Stimulated activated CD4-positive, alpha-beta T cell treated with anti-CD3 and anti-CD28 coated beads, Interleukin-12 subunit alpha, Interleukin-12 subunit beta, amount 100 ng/mL, for 24 hours (primary cell): ENCODE measurements at regions not wholly inside any gene's neighbourhood (a gene's known extent, or its start where the extent isn't known, plus 50 kb on each side); places are given as distances from the start of the nearest gene placed in this dataset.
"Not testable (repeated sequence)": the region's sequence is repeated elsewhere in the genome, so short reads cannot be mapped to it uniquely, and the experiment has no call there.

Experiments
- DNase-seq, 2 experiments: peaks; one replicate each; pipeline ENCODE4 v3.0.0-alpha.2; 2020; ENCODE audit warnings: low read depth in 2 of 2

DNA sequence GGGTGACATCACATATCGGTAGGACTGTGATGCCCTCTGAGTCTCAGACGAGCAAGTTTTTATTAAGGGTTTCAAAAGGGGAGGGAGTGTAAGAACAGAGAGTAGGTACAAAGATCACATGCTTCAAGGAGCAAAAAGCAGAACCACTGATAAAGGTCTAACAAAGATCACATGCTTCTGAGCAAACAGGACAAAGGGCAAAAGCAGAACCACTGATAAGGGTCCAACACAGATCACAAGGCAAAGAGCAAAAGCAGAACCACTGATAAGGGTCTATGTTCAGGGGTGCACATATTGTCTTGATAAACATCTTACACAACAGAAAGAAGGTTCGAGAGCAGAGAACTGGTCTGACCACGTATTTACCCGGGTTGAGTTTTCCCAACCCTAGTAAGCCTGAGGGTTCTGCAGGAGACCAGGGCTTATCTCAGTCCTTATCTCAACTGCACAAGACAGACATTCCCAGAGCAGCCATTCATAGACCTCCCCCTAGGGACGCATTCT lies 604.2 kb upstream of the GYPC start:
- not testable (repeated sequence) for DNase-seq

DNA sequence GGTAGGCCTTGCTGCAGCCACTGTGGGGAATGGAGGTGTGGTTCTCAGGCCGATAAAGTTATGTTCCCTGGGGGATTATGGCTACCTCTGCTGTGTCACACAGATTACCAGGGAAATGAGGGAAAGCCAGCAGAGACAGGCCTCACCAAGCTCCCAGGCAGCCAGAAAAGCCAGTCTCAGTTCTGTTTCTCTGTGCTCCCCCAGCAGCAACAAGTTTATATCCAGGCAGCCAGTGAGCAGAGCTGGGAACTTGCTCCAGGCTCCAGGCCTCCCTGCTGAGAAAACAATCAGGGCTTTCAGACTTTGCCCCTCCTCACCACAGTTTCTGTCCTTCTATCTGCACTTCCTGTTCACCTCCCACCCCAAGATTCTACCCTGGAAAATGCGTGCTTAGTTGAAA lies 596.6 kb upstream of the GYPC start:
- no peak for DNase-seq

DNA sequence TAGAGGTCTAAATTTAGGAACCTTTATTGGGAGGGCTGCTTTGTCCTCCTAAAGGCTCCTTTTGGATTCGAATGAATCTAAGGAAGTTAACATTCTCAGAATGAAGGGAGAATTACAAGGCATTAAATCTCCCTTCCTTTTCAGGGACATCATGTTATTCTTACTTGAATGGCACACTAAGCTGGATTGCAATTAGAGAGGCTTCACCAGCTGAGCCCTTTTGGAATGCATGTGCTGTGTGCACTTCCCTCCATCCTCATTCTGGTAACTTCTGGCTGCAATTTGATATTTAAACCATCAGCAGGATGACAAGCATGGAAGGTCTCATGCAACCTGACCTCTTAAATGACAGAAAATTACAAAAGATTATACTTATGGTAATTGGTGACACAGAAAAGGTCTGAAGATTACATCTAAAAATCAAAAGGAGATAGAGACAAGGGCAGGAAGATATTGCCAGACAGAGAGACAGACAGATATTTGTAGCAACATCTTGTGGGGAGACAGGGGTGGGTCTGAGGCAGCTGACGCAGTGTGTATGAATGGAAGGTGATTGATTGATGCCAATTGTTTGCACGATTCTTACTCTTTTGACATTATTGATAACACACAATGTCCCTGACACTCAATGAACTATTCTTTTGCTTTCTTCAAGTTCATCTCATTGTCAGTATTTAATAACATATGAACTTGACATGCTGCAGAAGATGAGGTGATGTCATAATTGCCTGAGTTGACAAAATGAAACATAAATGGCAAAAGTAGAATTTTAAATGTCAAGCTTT lies 570.8 kb upstream of the GYPC start:
- no peak for DNase-seq

DNA sequence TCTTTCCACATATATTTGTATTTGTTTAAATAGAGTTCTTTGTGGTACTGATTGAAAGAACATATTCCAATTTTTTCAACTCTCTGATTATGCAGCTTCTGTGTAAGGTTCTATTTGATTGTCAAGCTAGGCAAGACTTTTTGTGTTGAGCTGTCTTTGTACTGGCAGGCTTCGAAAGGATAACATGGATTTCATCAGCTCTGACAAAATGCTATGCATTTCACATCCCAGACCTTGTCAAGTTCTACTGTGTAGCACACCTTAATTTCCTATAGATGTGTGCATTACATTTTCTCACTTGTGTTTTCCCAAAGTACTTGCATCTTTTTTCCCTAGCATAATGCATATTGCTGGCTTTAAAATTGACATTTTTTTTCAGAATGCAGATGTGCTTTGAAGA lies 555.0 kb upstream of the GYPC start:
- no peak for DNase-seq

DNA sequence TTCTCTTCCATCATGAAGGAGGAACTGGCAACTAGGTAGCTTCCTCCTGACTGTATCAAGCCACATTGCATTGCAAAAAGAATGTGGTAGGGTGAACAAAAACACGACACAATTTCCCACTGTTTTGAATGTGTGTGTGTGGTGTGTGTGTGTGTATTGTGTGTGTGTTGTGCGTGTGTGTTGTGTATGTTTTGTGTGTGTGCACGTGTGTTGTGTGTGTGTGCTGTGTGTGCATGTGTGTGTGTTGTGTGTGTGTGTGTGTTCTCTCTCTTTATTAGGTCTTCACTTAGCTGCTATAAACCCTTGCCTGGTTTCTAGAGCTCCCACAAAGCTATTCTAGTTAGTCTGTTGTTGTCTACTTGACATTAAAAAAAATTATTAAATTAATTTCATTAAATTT lies 550.0 kb upstream of the GYPC start:
- DNase-seq: no peak

DNA sequence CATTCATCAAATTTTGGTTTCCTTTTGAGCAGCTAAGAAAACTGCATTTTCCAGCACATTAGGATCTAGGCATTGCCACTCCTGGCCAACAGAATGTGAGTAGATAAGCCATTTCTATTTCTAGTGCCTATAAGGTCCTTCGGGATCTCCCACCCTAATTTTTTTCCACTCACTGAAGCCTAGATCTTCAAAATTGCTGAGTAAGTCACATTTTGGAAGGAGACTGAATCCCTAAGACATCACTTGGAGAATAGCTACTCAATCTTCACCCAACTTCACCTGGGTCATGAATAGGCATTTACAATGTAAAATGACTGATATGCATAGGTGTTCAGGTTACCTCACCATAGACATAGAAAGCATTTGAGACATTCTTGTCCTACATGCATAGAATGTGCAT lies 548.1 kb upstream of the GYPC start:
- no peak for DNase-seq

DNA sequence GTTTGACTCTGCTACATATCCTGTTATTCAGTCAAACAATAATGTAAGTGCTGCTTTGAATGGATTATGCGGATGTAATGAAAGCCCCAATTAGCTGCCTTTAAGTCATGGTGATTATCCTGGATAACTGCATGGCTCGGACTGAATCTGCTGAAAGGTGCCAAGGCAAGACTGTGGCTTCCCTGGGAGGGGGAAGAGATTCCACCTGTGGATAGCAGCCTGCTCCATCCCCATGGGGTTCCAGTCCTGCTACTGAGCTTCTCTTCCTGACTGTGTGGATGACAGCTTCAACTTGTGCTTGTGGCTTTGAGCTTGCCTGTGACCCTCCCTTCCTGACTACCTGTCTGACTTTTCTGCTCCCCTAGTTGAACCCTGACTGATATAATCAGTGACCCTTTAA lies 540.0 kb upstream of the GYPC start:
- DNase-seq: no peak

DNA sequence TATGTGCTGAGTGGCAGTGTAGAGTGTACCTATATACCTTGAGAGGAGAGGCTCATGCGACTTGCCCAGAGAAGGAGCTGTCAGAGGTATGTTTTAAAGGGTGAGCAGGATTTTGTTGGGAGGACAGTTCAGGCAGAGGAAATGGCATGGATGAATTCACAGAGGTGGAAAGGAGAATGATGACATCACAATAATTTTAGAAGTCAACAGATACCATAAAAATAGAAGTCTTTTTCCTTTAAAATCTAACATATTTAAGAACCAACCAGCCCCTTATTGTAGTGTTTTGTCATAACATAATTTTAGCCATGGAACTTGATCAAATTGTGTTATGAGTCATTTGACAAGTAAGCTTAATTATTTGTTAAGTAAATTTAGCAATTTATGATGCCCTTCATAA lies 538.1 kb upstream of the GYPC start:
- no peak for DNase-seq

DNA sequence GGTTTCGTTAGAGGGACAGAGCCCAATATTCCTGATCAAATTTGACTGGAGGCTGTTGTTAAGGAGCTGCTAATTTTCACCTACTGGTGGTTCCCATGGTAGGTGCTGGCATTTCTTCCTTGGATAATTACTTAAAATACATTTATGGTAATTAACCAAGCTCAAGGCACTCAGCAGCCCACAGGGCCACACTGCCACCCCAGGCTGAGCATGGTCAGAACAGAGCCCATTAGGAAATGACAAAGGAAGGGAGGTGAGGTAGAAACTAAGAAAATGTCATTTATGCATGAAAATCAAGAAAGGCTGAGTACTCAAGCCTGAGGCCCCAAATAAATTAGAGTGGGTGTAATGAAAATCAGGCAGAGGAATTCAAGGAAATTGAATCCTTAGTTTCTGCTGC lies 510.2 kb upstream of the GYPC start:
- no peak for DNase-seq

DNA sequence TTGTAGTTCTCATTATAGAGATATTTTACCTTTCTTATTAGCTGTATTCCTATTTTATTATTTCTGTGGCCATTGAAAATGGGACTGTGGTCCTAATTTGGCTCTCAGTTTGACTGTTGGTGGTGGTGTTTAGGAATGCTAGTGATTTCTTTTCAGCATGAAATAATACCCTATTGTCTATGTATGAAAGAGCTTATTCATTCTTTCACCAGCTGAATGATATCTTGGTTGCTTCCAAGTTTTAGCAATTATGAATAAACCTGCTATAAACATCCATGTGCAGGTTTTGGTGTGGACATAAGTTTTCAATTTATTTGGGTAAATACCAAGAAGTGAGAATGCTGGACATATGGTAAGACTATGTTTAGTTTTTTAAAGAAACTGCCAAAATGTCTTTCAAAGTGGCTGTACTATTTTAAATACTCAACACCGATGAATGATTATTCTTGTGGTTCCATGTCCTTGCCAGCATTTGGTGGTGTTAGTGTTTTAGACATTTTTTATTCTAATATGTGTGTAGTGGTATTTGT lies 501.6 kb upstream of the GYPC start:
- DNase-seq: no peak

DNA sequence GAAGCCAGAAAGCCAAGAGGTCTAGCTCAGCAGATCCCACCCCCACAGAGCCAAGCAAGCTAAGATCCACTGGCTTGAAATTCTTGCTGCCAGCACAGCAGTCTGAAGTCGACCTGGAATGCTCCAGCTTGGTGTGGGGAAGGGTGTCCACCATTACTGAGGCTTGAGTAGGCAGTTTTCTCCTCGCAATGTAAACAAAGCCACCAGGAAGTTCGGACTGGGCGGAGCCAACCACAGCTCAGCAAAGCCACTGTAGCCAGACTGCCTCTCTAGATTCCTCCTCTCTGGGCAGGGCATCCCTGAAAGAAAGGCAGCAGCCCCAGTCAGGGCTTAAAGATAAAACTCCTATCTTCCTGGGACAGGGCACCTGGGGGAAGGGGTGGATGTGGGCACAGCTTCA lies 495.0 kb upstream of the GYPC start:
- not testable (repeated sequence) for DNase-seq

DNA sequence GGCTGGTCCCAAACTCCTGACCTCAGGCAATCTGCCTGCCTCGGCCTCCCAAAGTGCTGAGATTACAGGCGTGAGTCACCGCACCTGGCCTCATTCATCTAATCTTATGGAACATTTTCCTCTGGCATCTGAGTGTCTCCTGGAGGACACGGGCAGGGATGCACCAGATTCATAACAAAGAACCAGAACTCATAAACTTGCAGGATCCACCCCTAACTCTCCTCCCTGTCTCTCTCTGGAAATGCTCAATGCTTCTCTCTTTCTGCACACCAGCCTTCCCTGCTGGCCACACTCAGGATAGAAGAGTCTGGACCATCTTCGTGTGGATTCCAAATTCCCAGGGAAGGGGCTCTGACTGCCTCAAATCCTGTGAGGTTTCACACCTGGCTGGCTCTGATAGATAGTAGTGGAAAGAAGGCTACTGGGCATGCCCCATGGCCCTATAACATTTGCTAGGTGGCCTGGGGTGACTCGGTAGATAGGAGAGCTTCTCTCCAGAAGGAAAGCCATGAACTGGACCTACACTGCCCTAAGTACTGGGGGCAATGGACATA lies 483.2 kb upstream of the GYPC start:
- DNase-seq: no peak

DNA sequence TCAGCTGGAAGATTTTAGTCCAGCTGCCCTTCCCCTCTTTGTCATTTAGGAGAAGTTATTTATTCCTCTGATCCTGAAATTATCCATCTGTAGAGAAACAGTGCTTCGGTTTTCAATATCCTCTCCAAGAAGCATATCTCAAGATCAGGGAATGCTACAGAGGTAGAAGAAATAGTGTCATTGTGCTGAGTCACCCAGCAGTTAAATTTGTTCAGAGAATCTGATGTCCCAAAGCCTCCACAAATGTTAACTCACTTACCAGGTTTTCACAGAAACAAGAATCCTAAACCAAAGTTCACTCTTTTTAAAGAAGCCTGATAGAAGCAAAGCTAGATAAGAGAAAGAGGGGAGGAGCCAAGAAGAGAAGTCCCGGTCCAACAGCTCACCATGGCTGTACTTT lies 480.7 kb upstream of the GYPC start:
- DNase-seq: no peak

DNA sequence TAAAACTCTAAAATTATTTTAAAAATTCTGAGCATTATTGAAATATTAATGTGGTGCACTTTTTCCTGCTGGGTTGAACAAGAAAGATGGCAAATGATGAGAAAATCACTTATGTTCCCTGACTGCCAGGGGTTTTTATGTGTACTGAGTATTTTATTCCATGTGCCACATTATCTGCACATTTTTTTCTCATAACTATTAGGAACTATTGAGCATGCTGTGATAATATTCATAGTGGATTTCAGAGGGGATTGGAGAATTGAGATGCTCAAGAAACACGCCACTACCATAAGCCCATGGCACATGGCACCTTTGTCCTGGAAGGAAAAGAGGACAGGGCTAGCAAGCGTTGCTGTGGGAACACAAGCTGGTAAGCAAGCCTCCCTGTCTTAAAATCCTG lies 478.5 kb upstream of the GYPC start:
- DNase-seq: no peak

DNA sequence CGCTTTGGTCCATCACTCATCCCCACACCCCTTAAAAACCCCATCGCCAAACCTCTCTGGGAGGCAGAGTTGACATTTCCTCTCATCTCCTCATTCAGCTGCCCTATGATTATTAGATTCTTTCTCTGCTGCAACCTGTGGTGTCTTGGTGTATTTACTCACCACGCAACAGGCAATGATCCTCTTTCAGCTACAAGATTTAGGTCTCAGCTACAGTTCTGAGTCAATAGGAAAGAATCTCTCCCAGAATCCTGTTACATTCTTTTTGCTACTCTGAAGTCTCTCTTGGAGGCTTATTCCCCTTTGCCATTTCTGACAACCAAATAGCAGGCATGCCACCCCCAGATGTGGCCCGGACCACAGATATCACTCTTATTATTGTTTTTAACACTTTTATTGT lies 468.3 kb upstream of the GYPC start:
- no peak for DNase-seq

DNA sequence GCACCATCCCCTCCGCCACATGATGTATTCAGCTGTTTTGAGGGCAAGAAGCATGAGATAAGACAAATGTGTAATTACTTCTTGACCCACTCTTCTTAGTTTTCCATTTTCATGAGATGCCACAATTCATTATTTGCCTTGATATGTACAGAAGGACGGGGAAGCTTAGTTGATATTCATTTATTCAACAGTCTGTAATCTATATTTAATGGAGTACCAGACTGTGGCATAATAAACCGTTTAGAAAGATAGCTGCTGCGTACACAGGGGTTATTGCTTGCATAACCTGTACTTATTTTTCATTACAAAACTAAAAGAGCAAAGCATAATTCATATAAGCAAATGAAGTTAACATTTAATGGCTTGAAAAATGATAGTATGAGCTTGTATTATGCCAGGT lies 466.4 kb upstream of the GYPC start:
- no peak for DNase-seq

DNA sequence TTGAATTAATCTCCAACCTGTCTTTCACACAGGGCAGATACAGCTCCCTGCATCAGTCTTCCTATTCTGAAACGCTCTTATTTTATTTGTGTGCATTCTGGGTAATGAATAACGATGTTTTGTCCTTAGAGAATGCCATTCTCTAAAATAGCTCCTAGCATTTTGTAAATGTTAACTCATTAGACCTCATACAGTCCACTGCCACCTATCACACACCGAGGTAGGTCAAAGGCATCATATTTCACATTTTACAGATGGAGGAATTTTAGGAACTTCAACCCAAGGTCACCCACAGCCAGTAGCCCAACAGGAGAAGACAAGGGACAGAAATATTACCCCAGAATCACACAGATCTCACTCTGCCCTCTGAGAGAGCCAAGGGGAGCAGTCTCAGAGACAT lies 455.4 kb upstream of the GYPC start:
- no peak for DNase-seq

DNA sequence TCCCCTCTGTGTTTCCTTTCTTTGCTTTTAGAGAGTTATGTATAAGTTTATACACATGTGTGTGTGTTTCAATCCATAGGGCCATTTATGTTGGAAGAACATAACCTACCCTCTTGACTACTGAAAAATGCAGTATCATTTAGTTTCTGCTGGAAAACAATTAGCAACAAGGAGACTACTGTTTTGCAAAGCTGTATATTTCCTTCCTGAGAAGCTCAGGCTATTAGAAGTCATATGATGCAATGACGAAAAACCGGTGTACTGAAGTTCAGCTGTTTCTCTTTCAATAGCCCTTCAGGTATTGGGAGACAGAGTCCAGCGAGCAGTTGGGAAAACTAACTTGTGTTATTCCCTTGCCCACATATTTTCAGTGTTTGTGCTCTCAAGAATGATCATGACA lies 447.7 kb upstream of the GYPC start:
- no peak for DNase-seq

DNA sequence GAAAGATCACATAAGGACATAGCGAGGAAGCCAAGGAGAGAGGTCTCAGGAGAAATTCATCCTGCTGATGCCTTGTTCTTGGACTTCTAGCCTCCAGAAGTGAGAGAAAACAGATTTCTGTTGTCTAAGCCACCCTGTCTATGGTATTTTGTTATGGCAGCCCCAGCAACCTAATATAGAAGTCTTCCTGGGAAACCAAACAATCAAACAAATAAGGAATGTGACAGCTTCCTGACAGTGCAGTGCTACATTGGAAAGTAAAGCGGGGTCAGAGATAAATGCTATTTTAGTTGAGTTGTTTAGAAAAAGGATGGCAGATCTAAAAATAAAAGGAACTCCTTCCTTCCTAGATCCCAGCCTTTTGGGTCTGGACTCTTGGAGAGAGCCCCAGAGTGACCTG lies 443.2 kb upstream of the GYPC start:
- no peak for DNase-seq

DNA sequence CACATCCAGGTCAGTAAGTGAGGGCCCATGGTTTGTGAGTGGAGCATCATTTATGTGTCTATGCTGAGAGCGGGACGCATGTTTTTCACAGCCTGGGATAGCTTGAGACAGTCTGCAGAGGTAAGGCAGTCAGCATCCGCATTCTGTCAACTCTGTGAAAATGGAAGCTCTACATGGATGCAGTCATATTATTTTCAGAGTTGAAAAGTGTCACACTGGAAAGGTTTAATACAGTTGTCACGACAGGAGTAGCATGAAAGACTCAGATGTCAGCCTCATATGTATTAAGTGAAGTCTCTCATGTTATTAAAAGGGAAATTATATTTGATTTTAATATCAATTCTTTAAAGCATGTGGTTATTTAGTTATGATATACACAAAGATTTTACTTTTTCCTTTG lies 436.9 kb upstream of the GYPC start:
- no peak for DNase-seq

DNA sequence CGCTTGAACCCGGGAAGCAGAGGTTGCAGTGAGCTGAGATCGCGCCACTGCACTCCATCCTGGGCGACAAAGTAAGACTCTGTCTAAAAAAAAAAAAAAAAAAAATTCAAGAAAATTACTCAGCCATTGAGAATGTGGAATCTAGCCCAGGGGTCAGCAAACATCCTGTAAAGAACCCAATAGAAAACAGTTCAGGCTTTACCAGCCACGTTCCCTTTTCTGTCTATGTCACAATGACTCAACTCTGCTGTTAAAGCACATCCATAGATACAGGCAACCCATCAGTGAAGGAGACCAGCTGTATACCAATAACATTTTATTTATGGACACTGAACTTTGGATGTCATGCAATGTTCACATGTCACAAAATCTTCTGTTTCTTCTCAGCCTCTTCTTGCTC lies 435.6 kb upstream of the GYPC start:
- no peak for DNase-seq

DNA sequence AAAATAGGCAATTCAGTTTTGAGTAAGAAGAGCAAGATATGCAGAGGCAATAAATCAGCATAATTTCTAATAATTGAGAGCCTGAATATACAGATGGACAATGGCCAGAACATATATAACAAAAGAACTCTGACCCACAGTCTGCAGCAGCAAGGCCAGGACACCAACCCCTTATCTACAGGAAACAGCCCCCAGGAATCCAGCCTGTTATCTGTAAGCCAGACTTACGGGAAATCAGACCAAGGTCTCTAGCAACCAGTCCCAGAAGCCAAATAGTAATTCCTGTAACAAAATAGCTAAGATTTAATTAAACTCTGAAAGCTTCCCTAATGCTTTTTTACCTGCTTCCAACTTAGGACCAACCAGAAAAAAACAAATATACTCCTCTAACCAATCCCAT lies 434.5 kb upstream of the GYPC start:
- DNase-seq: no peak

DNA sequence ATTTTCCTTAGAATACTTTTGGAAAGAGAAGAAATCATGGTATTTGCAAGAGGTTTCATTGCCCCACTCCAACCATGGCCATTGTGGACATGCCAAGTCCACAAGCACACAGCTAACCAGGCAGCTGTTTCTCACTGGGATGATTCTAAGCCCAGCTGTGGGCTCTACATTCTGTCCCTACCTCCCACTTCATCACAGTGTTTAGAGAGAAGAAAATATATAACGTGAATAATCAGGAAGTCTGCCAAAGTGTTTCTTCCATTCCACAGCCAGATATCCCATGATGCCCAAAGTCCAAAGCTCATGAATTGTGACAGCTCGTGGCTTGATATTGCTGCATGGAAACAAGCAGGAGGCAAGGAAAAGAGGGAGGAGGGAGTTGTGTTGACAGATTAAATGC lies 433.7 kb upstream of the GYPC start:
- DNase-seq: no peak

DNA sequence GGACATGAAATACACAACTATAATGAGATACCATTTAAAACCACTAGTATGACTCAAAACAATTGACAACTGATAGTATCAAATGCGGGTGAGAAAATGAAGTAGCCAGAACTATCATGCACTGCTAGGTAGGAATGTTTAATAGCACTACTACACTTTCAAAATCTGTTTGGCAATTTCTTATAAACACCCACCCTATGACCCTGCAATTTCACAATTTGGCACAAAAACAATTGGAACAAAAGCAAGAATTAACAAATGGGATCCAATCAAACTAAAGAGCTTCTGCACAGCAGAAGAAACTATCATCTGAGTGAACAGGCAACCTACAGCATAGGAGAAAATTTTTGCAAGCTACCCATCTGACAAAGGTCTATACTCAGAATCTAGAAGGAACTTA lies 431.2 kb upstream of the GYPC start:
- no peak for DNase-seq
